Frontal cortex (tissue), 3 donors: ENCODE measurements at regions not wholly inside any gene's neighbourhood (a gene's known extent, or its start where the extent isn't known, plus 50 kb on each side); places are given as distances from the start of the nearest gene placed in this dataset.

ENCODE experiments used
- DNase-seq, 2 donors: peaks; one replicate each; pipeline ENCODE4 v3.0.0; 2012; ENCODE audit warnings: low spot score in 2 of 2
- FAIRE-seq: peaks from 2 replicates; lab custom pipeline; 2012; peaks lifted over from hg19 to GRCh38; lab: Jason Lieb, UNC
- donor health status: control.
- donor health status: control.
- donor health status: control.

- FAIRE-seq (no peak), DNase-seq (no peak)
Observed at GRCh38 chr10:129294944-129295343, 172.1 kb upstream of the MGMT start.

GRCh38 chr10:129305046-129305445, 162.0 kb upstream of the MGMT start:
- FAIRE-seq (no peak), DNase-seq (no peak)

GRCh38 chr10:129307141-129307540, 159.9 kb upstream of the MGMT start:
- DNase-seq (no peak), FAIRE-seq (no peak)

GRCh38 chr10:129308953-129309564, 158.0 kb upstream of the MGMT start:
- DNase-seq (no peak), FAIRE-seq (no peak)

GRCh38 chr10:129309565-129309964, 157.5 kb upstream of the MGMT start:
- FAIRE-seq: no peak
- DNase-seq: no peak

- no peak for FAIRE-seq
Observed at GRCh38 chr10:129310881-129311280, 156.2 kb upstream of the MGMT start.

GRCh38 chr10:129319934-129320333, 147.1 kb upstream of the MGMT start:
- FAIRE-seq: no peak
- DNase-seq: no peak

More at GRCh38 chr10:129310881-129311280, 156.2 kb upstream of the MGMT start:
- DNase-seq: no peak

- FAIRE-seq: no peak
- no peak for DNase-seq
Observed at GRCh38 chr10:129320340-129320739, 146.7 kb upstream of the MGMT start.

- no peak for FAIRE-seq
- no peak for DNase-seq
Observed at GRCh38 chr10:129321727-129322126, 145.3 kb upstream of the MGMT start.

GRCh38 chr10:129322933-129323820, 143.9 kb upstream of the MGMT start:
- DNase-seq (no peak), FAIRE-seq (no peak)

- FAIRE-seq (no peak), DNase-seq (no peak)
Observed at GRCh38 chr10:129323879-129324278, 143.2 kb upstream of the MGMT start.

GRCh38 chr10:129325893-129326292, 141.1 kb upstream of the MGMT start:
- no peak for DNase-seq
- no peak for FAIRE-seq

- DNase-seq: no peak
- no peak for FAIRE-seq
Observed at GRCh38 chr10:129328546-129328945, 138.5 kb upstream of the MGMT start.

- FAIRE-seq (no peak), DNase-seq (no peak)
Observed at GRCh38 chr10:129329385-129330055, 137.5 kb upstream of the MGMT start.

GRCh38 chr10:129330211-129330610, 136.8 kb upstream of the MGMT start:
- no peak for FAIRE-seq

GRCh38 chr10:129331207-129331838, 135.7 kb upstream of the MGMT start:
- DNase-seq: no peak
- FAIRE-seq: no peak

More at GRCh38 chr10:129330211-129330610, 136.8 kb upstream of the MGMT start:
- DNase-seq: no peak

GRCh38 chr10:129331839-129332220, 135.2 kb upstream of the MGMT start:
- FAIRE-seq (no peak), DNase-seq (no peak)

- DNase-seq (no peak), FAIRE-seq (no peak)
Observed at GRCh38 chr10:129332476-129332875, 134.6 kb upstream of the MGMT start.

GRCh38 chr10:129333706-129334105, 133.3 kb upstream of the MGMT start:
- FAIRE-seq (no peak), DNase-seq (no peak)

GRCh38 chr10:129334266-129334665, 132.8 kb upstream of the MGMT start:
- DNase-seq: no peak
- FAIRE-seq: no peak
